GM12891 (cell line): ENCODE measurements at regions not wholly inside any gene's neighbourhood (a gene's known extent, or its start where the extent isn't known, plus 50 kb on each side); places are given as distances from the start of the nearest gene placed in this dataset.

Source experiments
- PAX5 ChIP-seq: IDR thresholded peaks from 2 replicates; pipeline ENCODE4 v1.6.1; 2011; ENCODE audit warnings: low read length, moderate library complexity, mild to moderate bottlenecking; ENCODE audit not compliant: insufficient read depth, severe bottlenecking
- POLR2A ChIP-seq: IDR thresholded peaks from 2 replicates; pipeline ENCODE4 v1.6.1; 2011; ENCODE audit warnings: low read depth, low read length, control low read depth
- POLR2AphosphoS5 ChIP-seq: IDR thresholded peaks from 2 replicates; pipeline ENCODE4 v1.6.1; 2011; ENCODE audit warnings: low read depth, low read length, control low read depth
- POU2F2 ChIP-seq: IDR thresholded peaks from 2 replicates; pipeline ENCODE4 v1.6.1; 2011; ENCODE audit warnings: low read depth, mild to moderate bottlenecking, control low read depth, low read length, moderate library complexity
- TAF1 ChIP-seq: IDR thresholded peaks from 2 replicates; pipeline ENCODE4 v1.6.1; 2011; ENCODE audit warnings: low read depth, low read length, control low read depth

DNA sequence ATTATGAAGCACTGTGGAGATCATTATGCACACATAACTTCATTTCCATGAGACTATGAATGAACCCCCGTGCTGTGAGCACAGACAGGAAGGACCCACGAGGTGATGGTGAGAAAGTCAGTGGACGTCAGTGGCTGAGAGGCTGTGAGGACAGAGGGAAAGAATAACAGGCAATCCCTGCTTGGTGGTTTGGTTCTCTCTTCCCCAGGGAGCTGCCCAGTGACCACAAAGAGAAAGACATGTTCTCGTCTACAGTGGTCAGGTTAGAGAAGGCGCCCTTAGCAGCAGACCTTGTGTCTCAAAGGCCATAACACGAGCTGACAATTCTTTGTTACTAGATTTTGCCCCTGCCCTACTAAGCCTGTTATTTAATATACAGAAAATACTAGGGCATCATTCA, 609.2 kb downstream of the TOX3 start:
- TF ChIP-seq POLR2A (no peak), TAF1 (no peak), POLR2AphosphoS5 (no peak), POU2F2 (no peak), PAX5 (no peak)
